Natural killer cell treated with Interleukin-12 subunit alpha and Interleukin-12 subunit beta and Interleukin-15 and Interleukin-18, amount 100 ng/mL, for 72 hours (primary cell): ENCODE measurements at regions not wholly inside any gene's neighbourhood (a gene's known extent, or its start where the extent isn't known, plus 50 kb on each side); places are given as distances from the start of the nearest gene placed in this dataset.

ENCODE experiments used
- ATAC-seq, 2 donors: fragments of 150-1000 bp; cut with Tn5 transposase in 1 of 2; sonication (Bioruptor Pico), chemical (Tn5 transposase) in 1 of 2; 2 replicates each; pipeline ENCODE4 v1.10.0; 2021
- DNase-seq: peaks from one replicate; pipeline ENCODE4 v3.0.0; 2022; ENCODE audit warnings: low spot score
- H3K27ac Mint-ChIP-seq, 2 donors: 1 replicate in 1 of 2; 2 replicates in 1 of 2; pipeline ENCODE4 v1.8.0; 2022; ENCODE audit warnings: mixed read lengths in 2 of 2, mild to moderate bottlenecking in 1 of 2, moderate library complexity in 1 of 2
- H3K27me3 Mint-ChIP-seq, 2 donors: 1 replicate in 1 of 2; 2 replicates in 1 of 2; pipeline ENCODE4 v1.8.0; 2022; ENCODE audit warnings: mixed read lengths in 2 of 2
- H3K36me3 Mint-ChIP-seq: one replicate; pipeline ENCODE4 v1.8.0; 2022; ENCODE audit warnings: mixed read lengths
- H3K4me1 Mint-ChIP-seq, 2 donors: 1 replicate in 1 of 2; 2 replicates in 1 of 2; pipeline ENCODE4 v1.8.0; 2022; ENCODE audit warnings: low read depth in 2 of 2, mixed read lengths in 2 of 2, mild to moderate bottlenecking in 1 of 2
- H3K4me3 Mint-ChIP-seq: one replicate; pipeline ENCODE4 v1.8.0; 2022; ENCODE audit warnings: mixed read lengths
- H3K9me3 Mint-ChIP-seq: 2 replicates; pipeline ENCODE4 v1.8.0; 2022; ENCODE audit warnings: mixed read lengths

GRCh38 chr3:23078735-23079134 lies 124.4 kb upstream of the UBE2E2 start:
- Mint-ChIP-seq H3K27ac (no peak overlapping the region), H3K4me3 (no peak overlapping the region), H3K9me3 (no peaks in the 10 kb centered on the region), H3K4me1 (peaks cover 10 to 12% of the 10 kb centered on the region in 2 donors), H3K36me3 (no peaks in the 10 kb centered on the region), H3K27me3 (peaks cover 0 to 2% of the 10 kb centered on the region in 2 donors)
- DNase-seq (no peak), ATAC-seq (no peak)

GRCh38 chr3:23079976-23080375 lies 123.2 kb upstream of the UBE2E2 start:
- H3K27ac Mint-ChIP-seq = no peak overlapping the region
- H3K36me3 Mint-ChIP-seq = no peaks in the 10 kb centered on the region
- H3K27me3 Mint-ChIP-seq = peaks cover 0 to 2% of the 10 kb centered on the region in 2 donors
- DNase-seq = no peak
- H3K4me1 Mint-ChIP-seq = peaks cover 10 to 12% of the 10 kb centered on the region in 2 donors
- no peak for ATAC-seq
- H3K4me3 Mint-ChIP-seq = peak overlapping the region; percentile 11
- no peaks in the 10 kb centered on the region for H3K9me3 Mint-ChIP-seq

- Mint-ChIP-seq H3K27ac (no peak overlapping the region), H3K27me3 (peaks cover 0 to 2% of the 10 kb centered on the region in 2 donors), H3K36me3 (no peaks in the 10 kb centered on the region), H3K4me3 (no peak overlapping the region), H3K9me3 (no peaks in the 10 kb centered on the region), H3K4me1 (peaks cover 10 to 12% of the 10 kb centered on the region in 2 donors)
- ATAC-seq (no peak), DNase-seq (no peak)
Observed at GRCh38 chr3:23083701-23084100, 119.4 kb upstream of the UBE2E2 start.

GRCh38 chr3:23084367-23084766 lies 118.8 kb upstream of the UBE2E2 start:
- Mint-ChIP-seq H3K4me1 (peaks cover 10 to 12% of the 10 kb centered on the region in 2 donors), H3K27me3 (peaks cover 0 to 2% of the 10 kb centered on the region in 2 donors), H3K27ac (no peak overlapping the region), H3K36me3 (no peaks in the 10 kb centered on the region), H3K9me3 (no peaks in the 10 kb centered on the region), H3K4me3 (no peak overlapping the region)
- ATAC-seq (no peak), DNase-seq (no peak)

GRCh38 chr3:23085261-23085660 lies 117.9 kb upstream of the UBE2E2 start:
- no peak overlapping the region for H3K27ac Mint-ChIP-seq
- peaks cover 0 to under 1% of the 10 kb centered on the region in 2 donors for H3K27me3 Mint-ChIP-seq
- DNase-seq (no peak), ATAC-seq (no peak)
- H3K36me3 Mint-ChIP-seq = no peaks in the 10 kb centered on the region
- H3K9me3 Mint-ChIP-seq = no peaks in the 10 kb centered on the region
- H3K4me1 Mint-ChIP-seq = peaks cover 1 to 4% of the 10 kb centered on the region in 2 donors
- H3K4me3 Mint-ChIP-seq = no peak overlapping the region

GRCh38 chr3:23086331-23086730 lies 116.8 kb upstream of the UBE2E2 start:
- no peaks in the 10 kb centered on the region for H3K27me3 Mint-ChIP-seq
- no peaks in the 10 kb centered on the region for H3K36me3 Mint-ChIP-seq
- no peaks in the 10 kb centered on the region for H3K4me1 Mint-ChIP-seq
- H3K9me3 Mint-ChIP-seq = peaks cover 3% of the 10 kb centered on the region
- no peak overlapping the region for H3K4me3 Mint-ChIP-seq
- ATAC-seq (no peak), DNase-seq (no peak)
- H3K27ac Mint-ChIP-seq = no peak overlapping the region

GRCh38 chr3:23086831-23087230 lies 116.3 kb upstream of the UBE2E2 start:
- Mint-ChIP-seq H3K27me3 (no peaks in the 10 kb centered on the region), H3K9me3 (peaks cover 5% of the 10 kb centered on the region), H3K4me1 (no peaks in the 10 kb centered on the region), H3K36me3 (no peaks in the 10 kb centered on the region), H3K4me3 (no peak overlapping the region), H3K27ac (no peak overlapping the region)
- no peak for ATAC-seq
- no peak for DNase-seq

GRCh38 chr3:23094412-23094811 lies 108.7 kb upstream of the UBE2E2 start:
- peaks cover 0 to 8% of the 10 kb centered on the region in 2 donors for H3K27me3 Mint-ChIP-seq
- H3K9me3 Mint-ChIP-seq = peaks cover 8% of the 10 kb centered on the region
- ATAC-seq = no peak
- no peak overlapping the region for H3K4me3 Mint-ChIP-seq
- no peaks in the 10 kb centered on the region for H3K36me3 Mint-ChIP-seq
- no peak for DNase-seq
- H3K4me1 Mint-ChIP-seq = no peaks in the 10 kb centered on the region
- H3K27ac Mint-ChIP-seq = no peak overlapping the region

GRCh38 chr3:23094890-23095462 lies 108.2 kb upstream of the UBE2E2 start:
- H3K9me3 Mint-ChIP-seq = peaks cover 8% of the 10 kb centered on the region
- no peaks in the 10 kb centered on the region for H3K4me1 Mint-ChIP-seq
- H3K4me3 Mint-ChIP-seq = no peak overlapping the region
- H3K27ac Mint-ChIP-seq = no peak overlapping the region
- DNase-seq (no peak), ATAC-seq (peak in 1 of 2 donors; percentile 40)
- peaks cover 0 to 8% of the 10 kb centered on the region in 2 donors for H3K27me3 Mint-ChIP-seq
- no peaks in the 10 kb centered on the region for H3K36me3 Mint-ChIP-seq

GRCh38 chr3:23096041-23096440 lies 107.1 kb upstream of the UBE2E2 start:
- no peak overlapping the region for H3K27ac Mint-ChIP-seq

GRCh38 chr3:23099021-23099420 lies 104.1 kb upstream of the UBE2E2 start:
- Mint-ChIP-seq H3K27me3 (peaks cover 0 to 10% of the 10 kb centered on the region in 2 donors), H3K27ac (no peak overlapping the region), H3K4me3 (no peak overlapping the region), H3K9me3 (no peaks in the 10 kb centered on the region), H3K4me1 (no peaks in the 10 kb centered on the region), H3K36me3 (no peaks in the 10 kb centered on the region)
- DNase-seq = no peak
- ATAC-seq = no peak

More at GRCh38 chr3:23096041-23096440, 107.1 kb upstream of the UBE2E2 start:
- Mint-ChIP-seq H3K9me3 (peaks cover 7% of the 10 kb centered on the region), H3K27me3 (peaks cover 0 to 8% of the 10 kb centered on the region in 2 donors), H3K36me3 (no peaks in the 10 kb centered on the region), H3K4me1 (no peaks in the 10 kb centered on the region), H3K4me3 (no peak overlapping the region)
- DNase-seq (no peak), ATAC-seq (no peak)

GRCh38 chr3:23099677-23100076 lies 103.5 kb upstream of the UBE2E2 start:
- no peak for ATAC-seq
- Mint-ChIP-seq H3K4me1 (no peaks in the 10 kb centered on the region), H3K36me3 (no peaks in the 10 kb centered on the region), H3K27ac (no peak overlapping the region), H3K27me3 (peaks cover 0 to 10% of the 10 kb centered on the region in 2 donors), H3K4me3 (no peak overlapping the region), H3K9me3 (no peaks in the 10 kb centered on the region)
- DNase-seq = no peak

GRCh38 chr3:23100106-23100505 lies 103.0 kb upstream of the UBE2E2 start:
- H3K36me3 Mint-ChIP-seq = no peaks in the 10 kb centered on the region
- no peak overlapping the region for H3K27ac Mint-ChIP-seq
- H3K4me3 Mint-ChIP-seq = no peak overlapping the region
- H3K9me3 Mint-ChIP-seq = no peaks in the 10 kb centered on the region
- H3K27me3 Mint-ChIP-seq = peaks cover 0 to 10% of the 10 kb centered on the region in 2 donors
- DNase-seq = no peak
- H3K4me1 Mint-ChIP-seq = no peaks in the 10 kb centered on the region
- ATAC-seq = no peak

- ATAC-seq (no peak), DNase-seq (no peak)
- H3K4me3 Mint-ChIP-seq = no peak overlapping the region
- H3K9me3 Mint-ChIP-seq = no peaks in the 10 kb centered on the region
- peaks cover 2 to 9% of the 10 kb centered on the region in 2 donors for H3K27me3 Mint-ChIP-seq
- no peaks in the 10 kb centered on the region for H3K36me3 Mint-ChIP-seq
- no peak overlapping the region for H3K27ac Mint-ChIP-seq
- H3K4me1 Mint-ChIP-seq = peaks cover 7% of the 10 kb centered on the region in 2 donors
Observed at GRCh38 chr3:23103764-23104163, 99.4 kb upstream of the UBE2E2 start.

- Mint-ChIP-seq H3K4me1 (peaks cover 9% of the 10 kb centered on the region in 2 donors), H3K36me3 (no peaks in the 10 kb centered on the region), H3K27me3 (peaks cover 5 to 7% of the 10 kb centered on the region in 2 donors), H3K27ac (no peak overlapping the region), H3K4me3 (no peak overlapping the region), H3K9me3 (no peaks in the 10 kb centered on the region)
- DNase-seq (no peak), ATAC-seq (no peak)
Observed at GRCh38 chr3:23105048-23105447, 98.1 kb upstream of the UBE2E2 start.
